ENCODE measurements at regions not wholly inside any gene's neighbourhood (a gene's known extent, or its start where the extent isn't known, plus 50 kb on each side); places are given as distances from the start of the nearest gene placed in this dataset.

- TF ChIP-seq EZH2 (IDR thresholded peaks at IDR 0.05; ENCODE audit: low read length, unreplicated experiment), result no peak
- no peak for TF ChIP-seq CTCF (conservative IDR thresholded peaks at IDR 0.05; ENCODE audit: low read depth, low read length)
- no peak for TF ChIP-seq EZH2phosphoT487 (IDR thresholded peaks at IDR 0.05; ENCODE audit: borderline replicate concordance, low read length)
Observed at GRCh38 chr6:28791002-28791383, 132.8 kb downstream of the TRIM27 start.

All from PC-3 (cell line).